Renal cortical epithelial cell (primary cell): ENCODE measurements at regions not wholly inside any gene's neighbourhood (a gene's known extent, or its start where the extent isn't known, plus 50 kb on each side); places are given as distances from the start of the nearest gene placed in this dataset.

Source experiments
- DNase-seq: peaks from one replicate; pipeline ENCODE4 v3.0.0-alpha.2; 2011; ENCODE audit warnings: low read depth

GRCh38 chr5:103657301-103657700, 94.7 kb upstream of the NUDT12 start:
- no peak for DNase-seq

- no peak for DNase-seq
These were observed 85.5 kb upstream of the NUDT12 start for GRCh38 chr5:103648086-103648485.

- DNase-seq = no peak
These were observed 84.4 kb upstream of the NUDT12 start for GRCh38 chr5:103646698-103647614.

DNA sequence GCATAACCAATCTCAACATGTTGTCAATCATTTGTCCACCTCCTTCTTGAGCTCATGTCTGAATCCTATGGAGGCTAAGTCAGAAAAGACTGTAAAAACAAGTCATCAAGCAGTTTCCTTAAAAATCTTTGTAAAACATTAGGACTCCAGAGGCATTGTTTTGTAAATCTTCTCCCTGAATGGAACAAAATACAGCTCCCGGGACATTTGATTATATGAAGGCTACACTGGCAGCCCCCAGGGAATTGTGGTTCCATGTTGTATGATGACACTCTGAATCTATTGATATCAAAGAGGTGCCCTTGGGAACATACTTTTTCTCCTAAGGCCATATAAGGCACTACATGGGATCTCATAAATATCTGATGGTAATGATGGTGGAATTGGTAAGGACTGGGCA, 83.2 kb upstream of the NUDT12 start:
- no peak for DNase-seq

DNA sequence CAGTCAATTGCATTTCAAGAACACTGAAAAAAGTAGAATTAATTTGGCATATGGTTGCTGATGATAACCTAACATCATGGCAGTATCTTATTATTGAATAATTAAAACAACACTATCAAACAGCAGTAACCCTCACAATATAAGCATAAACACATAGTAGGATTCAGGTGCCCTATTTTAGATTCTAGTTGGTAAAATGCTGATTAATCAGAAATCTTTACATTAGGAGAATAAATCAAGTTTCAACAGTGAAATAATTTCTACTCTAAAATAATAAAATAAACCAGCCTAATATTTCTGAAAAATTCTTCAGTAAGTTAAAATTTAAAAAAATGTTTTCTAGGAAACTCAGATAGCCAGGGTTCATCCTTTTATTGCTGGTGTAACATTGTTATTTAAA, 76.4 kb upstream of the NUDT12 start:
- no peak for DNase-seq

- peak; percentile 64 for DNase-seq
These were observed 62.1 kb upstream of the NUDT12 start for GRCh38 chr5:103624675-103625074.

DNA sequence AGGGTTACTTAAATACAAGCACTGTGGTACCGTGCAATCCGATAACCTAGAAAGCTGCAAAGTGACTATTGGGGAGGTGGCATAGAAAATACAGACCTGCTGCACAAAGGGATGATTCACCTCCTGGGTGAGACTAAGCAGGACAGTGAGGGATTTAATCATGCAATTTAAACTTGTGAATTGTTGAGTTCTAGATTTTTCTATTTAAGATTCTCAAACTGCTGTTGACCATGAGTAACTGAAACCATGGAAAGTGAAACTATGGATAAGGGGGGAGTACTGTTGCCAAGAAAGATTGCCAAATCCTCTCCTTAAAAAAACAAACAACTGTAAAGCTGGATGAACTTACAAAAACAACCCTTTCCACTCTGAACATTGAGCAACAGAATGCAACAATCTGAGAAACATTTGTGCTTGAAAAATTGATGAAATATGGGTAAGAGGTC, 61.5 kb upstream of the NUDT12 start:
- DNase-seq = peak; percentile 96

DNA sequence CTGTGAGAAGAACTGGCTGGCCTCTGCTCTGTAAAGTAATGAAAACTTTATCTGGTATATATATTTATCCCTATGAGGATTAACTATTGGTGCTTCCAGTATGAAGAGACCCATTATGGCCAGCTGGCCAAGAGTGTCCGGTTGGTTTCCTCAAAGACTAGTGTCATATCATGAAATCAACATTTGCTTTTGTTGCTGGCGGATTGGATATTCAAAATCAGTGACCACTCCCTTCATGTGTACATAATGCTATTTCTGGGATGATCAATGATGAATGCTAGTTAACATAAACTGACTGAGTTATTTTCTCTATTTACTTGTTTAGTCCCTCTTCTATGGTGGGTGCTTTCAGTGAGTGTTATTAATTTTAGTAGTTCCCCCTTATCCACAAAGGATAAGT, 60.8 kb upstream of the NUDT12 start:
- no peak for DNase-seq

GRCh38 chr5:103621548-103621930, 59.0 kb upstream of the NUDT12 start:
- DNase-seq = peak; percentile 90

- peak; percentile 40 for DNase-seq
These were observed 58.4 kb upstream of the NUDT12 start for GRCh38 chr5:103620851-103621547.

GRCh38 chr5:103617913-103618312, 55.3 kb upstream of the NUDT12 start:
- no peak for DNase-seq

- no peak for DNase-seq
These were observed 54.5 kb upstream of the NUDT12 start for GRCh38 chr5:103617090-103617489.

- no peak for DNase-seq
These were observed 50.0 kb upstream of the NUDT12 start for GRCh38 chr5:103612545-103612944.
